ENCODE measurements at regions not wholly inside any gene's neighbourhood (a gene's known extent, or its start where the extent isn't known, plus 50 kb on each side); places are given as distances from the start of the nearest gene placed in this dataset.

GRCh38 chr3:94483403-94483802, 420.5 kb downstream of the NSUN3 start:
- TF ChIP-seq EZH2 (IDR thresholded peaks at IDR 0.05) (no peak), POLR2AphosphoS5 (IDR thresholded peaks at IDR 0.05; ENCODE audit: borderline replicate concordance, low read depth, low read length) (no peak), FOXP2 (optimal IDR thresholded peaks at IDR 0.05; ENCODE audit: control extremely low read depth, extremely low read length, insufficient read depth) (no peak)

Measured in SK-N-MC (cell line).